GM12864 (cell line): ENCODE measurements at regions not wholly inside any gene's neighbourhood (a gene's known extent, or its start where the extent isn't known, plus 50 kb on each side); places are given as distances from the start of the nearest gene placed in this dataset.

Experiments used
- DNase-seq: peaks from one replicate; pipeline ENCODE4 v3.0.0-alpha.2; 2011; ENCODE audit warnings: low read depth
- H3K4me3 ChIP-seq: 2 replicates; pipeline ENCODE4 v1.5.1; 2011; ENCODE audit warnings: mild to moderate bottlenecking, low read depth, low read length, control low read depth
- CTCF ChIP-seq: IDR thresholded peaks from 2 replicates; pipeline ENCODE4 v1.5.1; 2011; ENCODE audit warnings: low read depth, mild to moderate bottlenecking, moderate library complexity, low read length, control low read depth, inconsistent platforms; ENCODE audit errors: missing control alignments

- DNase-seq = no peak
- no peak overlapping the region for H3K4me3 ChIP-seq
- TF ChIP-seq CTCF = no peak
These were observed 83.3 kb downstream of the CCER1 start for GRCh38 chr12:90871726-90872096.

DNA sequence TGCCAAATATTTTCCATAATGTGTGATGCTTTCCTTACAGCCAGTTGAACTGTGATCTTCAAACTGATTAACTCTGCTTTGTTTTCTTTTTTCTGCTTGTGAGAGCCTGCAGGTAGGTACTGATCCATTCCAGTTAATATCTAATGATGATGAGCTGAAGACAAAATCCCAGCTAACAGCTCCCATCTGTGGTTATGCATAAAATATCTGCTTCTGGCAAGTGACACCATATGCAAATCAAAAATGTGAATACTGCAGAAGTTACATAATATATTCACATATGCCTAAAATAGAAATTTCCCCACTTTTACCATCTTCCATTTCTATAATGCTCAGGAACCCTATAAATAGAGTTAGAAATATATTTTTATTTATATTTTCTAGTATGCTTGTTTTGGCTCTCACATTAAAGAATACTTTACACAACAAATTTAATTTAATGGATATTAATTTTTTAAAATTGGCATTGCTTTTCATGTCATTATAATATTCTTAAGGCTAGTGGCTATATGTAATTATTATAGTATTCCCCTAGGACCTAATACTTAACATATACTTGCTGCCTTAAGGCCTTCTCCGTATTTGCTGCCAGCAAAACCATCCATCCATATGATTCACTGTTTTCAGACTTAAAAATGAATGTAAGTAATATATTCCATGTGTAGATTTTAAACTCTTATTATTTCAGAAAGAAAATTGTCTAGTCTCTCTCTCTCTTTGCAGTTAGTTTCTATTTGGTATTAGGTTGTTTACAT lies 83.8 kb downstream of the CCER1 start:
- no peak for TF ChIP-seq CTCF
- DNase-seq = no peak
- no peak overlapping the region for H3K4me3 ChIP-seq

DNA sequence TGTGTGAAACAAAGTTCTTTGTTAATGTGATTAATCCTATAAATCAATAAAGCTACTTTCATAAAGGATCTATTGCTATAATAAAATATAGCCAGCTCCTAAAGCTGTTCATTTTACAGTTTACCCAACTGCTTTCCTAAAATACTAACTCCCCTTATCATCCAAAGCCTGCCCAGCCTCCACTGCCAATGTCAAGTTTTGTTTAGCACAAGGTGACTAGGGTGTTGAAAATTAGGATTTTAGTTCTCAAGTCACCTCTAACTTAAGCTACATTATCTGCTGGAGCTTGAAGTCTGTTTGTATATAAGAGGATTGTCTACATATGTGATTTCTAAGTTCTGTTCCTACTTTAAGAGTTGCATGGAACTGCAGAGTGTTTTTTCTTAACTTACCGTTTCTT lies 86.3 kb downstream of the CCER1 start:
- no peak for TF ChIP-seq CTCF
- H3K4me3 ChIP-seq = no peak overlapping the region
- no peak for DNase-seq

- no peak for TF ChIP-seq CTCF
- no peak overlapping the region for H3K4me3 ChIP-seq
- no peak for DNase-seq
These were observed 95.4 kb downstream of the CCER1 start for GRCh38 chr12:90859591-90859990.

DNA sequence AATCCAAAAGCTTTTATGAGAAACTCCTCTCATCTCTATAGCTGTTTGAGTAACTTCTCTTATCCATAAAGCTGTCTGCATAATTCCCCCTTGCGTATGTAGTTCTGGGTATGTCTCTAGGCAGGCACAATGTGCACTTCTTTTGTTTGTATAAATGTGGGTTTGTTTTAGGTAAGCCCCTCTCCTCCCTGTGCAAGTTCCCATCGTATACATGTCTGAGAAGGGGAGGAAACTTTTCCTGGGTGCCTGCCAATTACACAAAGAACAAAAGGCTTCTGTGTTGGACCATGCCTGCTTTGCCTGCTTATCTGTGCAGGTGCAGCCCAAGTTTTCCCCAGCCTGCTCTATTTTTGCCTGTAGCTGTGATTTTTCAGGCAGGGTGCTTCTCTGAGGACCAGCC lies 96.7 kb downstream of the CCER1 start:
- H3K4me3 ChIP-seq = no peak overlapping the region
- no peak for TF ChIP-seq CTCF
- DNase-seq = no peak

DNA sequence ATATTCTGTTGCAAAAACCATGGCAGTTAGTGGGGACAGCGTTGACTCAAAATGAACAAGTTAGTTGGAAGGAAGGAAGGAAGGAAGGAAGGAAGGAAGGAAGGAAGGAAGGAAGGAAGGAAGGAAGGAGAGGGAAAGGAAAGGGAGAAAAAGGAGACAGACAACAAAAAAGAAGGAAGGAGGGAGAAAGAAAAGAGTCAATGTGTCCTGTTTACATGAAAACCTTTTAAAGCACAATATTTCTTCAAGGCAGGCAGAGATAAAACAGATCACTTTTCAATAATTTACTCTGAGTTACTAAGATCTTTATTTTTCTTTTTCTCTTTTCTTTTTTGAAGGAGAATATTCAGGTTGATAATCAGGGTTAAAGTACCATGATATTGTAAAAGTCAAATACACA lies 99.4 kb downstream of the CCER1 start:
- no peak overlapping the region for H3K4me3 ChIP-seq
- no peak for TF ChIP-seq CTCF
- DNase-seq = no peak

DNA sequence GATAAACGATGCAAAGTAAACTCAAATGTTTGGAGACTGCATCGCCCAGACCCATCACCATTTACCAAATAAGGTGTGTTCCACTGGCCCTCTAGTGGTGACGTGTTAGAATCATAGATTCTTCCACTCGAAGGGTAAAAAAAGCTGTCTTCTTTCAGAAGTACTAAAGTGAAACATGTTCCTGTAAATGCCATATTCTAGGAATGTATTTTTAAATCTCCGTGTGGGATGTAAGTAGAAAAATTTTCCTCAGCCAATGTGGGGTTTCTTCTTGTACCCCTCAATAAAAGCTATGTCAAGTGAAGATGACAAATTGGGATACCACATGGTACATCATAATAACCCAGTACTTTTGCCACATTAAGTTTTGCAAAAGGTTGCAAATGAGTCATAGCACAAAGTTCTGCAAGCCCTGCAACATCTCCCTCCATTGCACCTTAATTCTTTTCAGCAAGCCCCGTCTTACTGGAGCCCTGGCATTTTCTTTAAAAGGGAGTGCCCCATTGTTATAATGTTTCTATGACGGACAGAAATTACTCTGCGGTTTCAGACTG lies 100.8 kb downstream of the CCER1 start:
- peak; percentile 72 for TF ChIP-seq CTCF
- DNase-seq = no peak
- no peak overlapping the region for H3K4me3 ChIP-seq
